Fibroblast of lung (primary cell): ENCODE measurements at regions not wholly inside any gene's neighbourhood (a gene's known extent, or its start where the extent isn't known, plus 50 kb on each side); places are given as distances from the start of the nearest gene placed in this dataset.

Source experiments
- DNase-seq, 2 donors: peaks; one replicate each; pipeline versions ENCODE4 v3.0.0 to v3.0.0-alpha.2; 2010; ENCODE audit warnings: low read depth in 2 of 2
- H2AFZ ChIP-seq: 2 replicates; pipeline ENCODE4 v1.5.1; 2012; ENCODE audit warnings: low read length, control low read depth, inconsistent platforms
- H3K27ac ChIP-seq: 2 replicates; pipeline ENCODE4 v1.5.1; 2011; ENCODE audit warnings: low read length, control low read depth; ENCODE audit not compliant: insufficient read depth
- H3K27me3 ChIP-seq: 2 replicates; pipeline ENCODE4 v1.5.1; 2011; ENCODE audit warnings: mild to moderate bottlenecking, low read length; ENCODE audit not compliant: control insufficient read depth, insufficient read depth
- H3K36me3 ChIP-seq: 2 replicates; pipeline ENCODE4 v1.5.1; 2011; ENCODE audit warnings: low read length; ENCODE audit not compliant: control insufficient read depth, insufficient read depth
- H3K4me1 ChIP-seq: 2 replicates; pipeline ENCODE4 v1.5.1; 2011; ENCODE audit warnings: low read length; ENCODE audit not compliant: control insufficient read depth, insufficient read depth; ENCODE audit errors: extremely low read depth
- H3K4me2 ChIP-seq: 2 replicates; pipeline ENCODE4 v1.5.1; 2011; ENCODE audit warnings: low read length, control low read depth; ENCODE audit not compliant: insufficient read depth; ENCODE audit errors: extremely low read depth
- H3K4me3 ChIP-seq, 4 experiments: fragments of 200-600 bp in 1 of 4; sonication (generic) in 1 of 4; replicated peaks in 1 of 4; 2 replicates each; pipeline ENCODE4 v1.5.1; 2011 to 2016; ENCODE audit warnings: low read length in 4 of 4, low read depth in 3 of 4, mild to moderate bottlenecking in 3 of 4, control low read depth in 2 of 4, inconsistent platforms in 1 of 4, mixed read lengths in 1 of 4; ENCODE audit not compliant: insufficient read depth in 1 of 4; ENCODE audit errors: control extremely low read depth in 1 of 4
- H3K79me2 ChIP-seq: 2 replicates; pipeline ENCODE4 v1.5.1; 2012; ENCODE audit warnings: mild to moderate bottlenecking, low read length, inconsistent platforms; ENCODE audit not compliant: control insufficient read depth, insufficient read depth
- H3K9ac ChIP-seq: 2 replicates; pipeline ENCODE4 v1.5.1; 2011; ENCODE audit warnings: mild to moderate bottlenecking, low read length, control low read depth; ENCODE audit not compliant: insufficient read depth
- H3K9me3 ChIP-seq: 2 replicates; pipeline ENCODE4 v1.5.1; 2012; ENCODE audit warnings: low read depth, low read length; ENCODE audit not compliant: control insufficient read depth, insufficient read depth
- H4K20me1 ChIP-seq: 2 replicates; pipeline ENCODE4 v1.5.1; 2011; ENCODE audit warnings: low read length; ENCODE audit not compliant: control insufficient read depth, insufficient read depth; ENCODE audit errors: extremely low read depth
- CTCF ChIP-seq, 2 donors: IDR thresholded peaks in 1 of 2; conservative IDR thresholded peaks in 1 of 2; 1 replicate in 1 of 2; 2 replicates in 1 of 2; pipeline ENCODE4 v1.5.1; 2011 to 2012; ENCODE audit warnings: low read length in 2 of 2, control low read depth in 1 of 2, inconsistent platforms in 1 of 2, low read depth in 1 of 2, mild to moderate bottlenecking in 1 of 2
- EZH2 ChIP-seq: IDR thresholded peaks from 2 replicates; pipeline ENCODE4 v1.5.1; 2012; ENCODE audit warnings: low read length, control low read depth, mild to moderate bottlenecking; ENCODE audit errors: missing control alignments

GRCh38 chr6:74066168-74066871 lies 370.3 kb downstream of the CD109 start:
- no peak overlapping the region for H3K9ac ChIP-seq
- H2AFZ ChIP-seq: no peak overlapping the region
- peak overlapping the region; percentile 35 for H3K4me2 ChIP-seq

GRCh38 chr6:74065705-74066104 lies 369.7 kb downstream of the CD109 start:
- Histone ChIP-seq H3K27ac (no peak overlapping the region), H2AFZ (no peak overlapping the region), H3K4me1 (peaks cover 3% of the 10 kb centered on the region), H4K20me1 (no peaks in the 10 kb centered on the region), H3K79me2 (no peaks in the 10 kb centered on the region), H3K9ac (no peak overlapping the region), H3K9me3 (no peaks in the 10 kb centered on the region), H3K4me2 (no peak overlapping the region), H3K36me3 (no peaks in the 10 kb centered on the region), H3K4me3 (no peak overlapping the region), H3K27me3 (no peaks in the 10 kb centered on the region)
- TF ChIP-seq EZH2: no peak
- no peak for TF ChIP-seq CTCF (conservative IDR thresholded peaks at IDR 0.05 in 1 of 2, IDR thresholded peaks at IDR 0.05 in 1 of 2; ENCODE audit: low read depth in 1 of 2, low read length in 2 of 2)
- DNase-seq: no peak

More at GRCh38 chr6:74066168-74066871, 370.3 kb downstream of the CD109 start:
- Histone ChIP-seq H3K9me3 (no peaks in the 10 kb centered on the region), H3K36me3 (no peaks in the 10 kb centered on the region), H3K27me3 (no peaks in the 10 kb centered on the region), H3K79me2 (no peaks in the 10 kb centered on the region), H3K4me1 (peaks cover 3% of the 10 kb centered on the region), H4K20me1 (no peaks in the 10 kb centered on the region), H3K27ac (no peak overlapping the region), H3K4me3 (no peak overlapping the region)
- no peak for TF ChIP-seq CTCF (conservative IDR thresholded peaks at IDR 0.05 in 1 of 2, IDR thresholded peaks at IDR 0.05 in 1 of 2; ENCODE audit: low read depth in 1 of 2, low read length in 2 of 2)
- no peak for TF ChIP-seq EZH2
- DNase-seq: peak; percentile 29 to 66

- no peak overlapping the region for H3K4me3 ChIP-seq
- no peak overlapping the region for H3K27ac ChIP-seq
- no peak for DNase-seq
- no peaks in the 10 kb centered on the region for H4K20me1 ChIP-seq
- no peaks in the 10 kb centered on the region for H3K36me3 ChIP-seq
- H3K9me3 ChIP-seq: no peaks in the 10 kb centered on the region
- H3K4me2 ChIP-seq: no peak overlapping the region
- H2AFZ ChIP-seq: no peak overlapping the region
- H3K27me3 ChIP-seq: no peaks in the 10 kb centered on the region
- H3K79me2 ChIP-seq: no peaks in the 10 kb centered on the region
- no peak overlapping the region for H3K9ac ChIP-seq
- TF ChIP-seq EZH2: no peak
- TF ChIP-seq CTCF (conservative IDR thresholded peaks at IDR 0.05 in 1 of 2, IDR thresholded peaks at IDR 0.05 in 1 of 2; ENCODE audit: low read depth in 1 of 2, low read length in 2 of 2): no peak
- H3K4me1 ChIP-seq: no peaks in the 10 kb centered on the region
Observed at GRCh38 chr6:74063391-74063790, 367.4 kb downstream of the CD109 start.
